ENCODE measurements at regions not wholly inside any gene's neighbourhood (a gene's known extent, or its start where the extent isn't known, plus 50 kb on each side); places are given as distances from the start of the nearest gene placed in this dataset.

- TF ChIP-seq, protein P1, sequence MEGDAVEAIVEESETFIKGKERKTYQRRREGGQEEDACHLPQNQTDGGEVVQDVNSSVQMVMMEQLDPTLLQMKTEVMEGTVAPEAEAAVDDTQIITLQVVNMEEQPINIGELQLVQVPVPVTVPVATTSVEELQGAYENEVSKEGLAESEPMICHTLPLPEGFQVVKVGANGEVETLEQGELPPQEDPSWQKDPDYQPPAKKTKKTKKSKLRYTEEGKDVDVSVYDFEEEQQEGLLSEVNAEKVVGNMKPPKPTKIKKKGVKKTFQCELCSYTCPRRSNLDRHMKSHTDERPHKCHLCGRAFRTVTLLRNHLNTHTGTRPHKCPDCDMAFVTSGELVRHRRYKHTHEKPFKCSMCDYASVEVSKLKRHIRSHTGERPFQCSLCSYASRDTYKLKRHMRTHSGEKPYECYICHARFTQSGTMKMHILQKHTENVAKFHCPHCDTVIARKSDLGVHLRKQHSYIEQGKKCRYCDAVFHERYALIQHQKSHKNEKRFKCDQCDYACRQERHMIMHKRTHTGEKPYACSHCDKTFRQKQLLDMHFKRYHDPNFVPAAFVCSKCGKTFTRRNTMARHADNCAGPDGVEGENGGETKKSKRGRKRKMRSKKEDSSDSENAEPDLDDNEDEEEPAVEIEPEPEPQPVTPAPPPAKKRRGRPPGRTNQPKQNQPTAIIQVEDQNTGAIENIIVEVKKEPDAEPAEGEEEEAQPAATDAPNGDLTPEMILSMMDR (IDR thresholded peaks at IDR 0.05; ENCODE audit: low read length): no peak
- TF ChIP-seq EZH2 (IDR thresholded peaks at IDR 0.05; ENCODE audit: borderline replicate concordance, low read length): no peak
These were observed 319.5 kb upstream of the USP24 start for GRCh38 chr1:55534565-55535121.
